IMR-90 (cell line): ENCODE measurements at regions not wholly inside any gene's neighbourhood (a gene's known extent, or its start where the extent isn't known, plus 50 kb on each side); places are given as distances from the start of the nearest gene placed in this dataset.

ENCODE experiments used
- ATAC-seq: fragments of 200-7000 bp; cut with Tn5 transposase; 2 replicates; pipeline ENCODE4 v1.9.1; 2020; ENCODE audit warnings: low read depth, mild to moderate bottlenecking, moderate library complexity
- BruUV-seq: library from RNA; stranded (reverse); fragments of 400-500 nt; replicated peaks from 2 replicates; lab custom pipeline; 2021; lab: Mats Ljungman, UMichigan
- CTCF ChIA-PET: fragments of 300-600 bp; formaldehyde crosslinking; extraction: SDS; loops from one replicate; lab custom pipeline; 2021; ENCODE audit warnings: antibody characterized with exemption; lab: Yijun Ruan, JAX
- POLR2A ChIA-PET: fragments of 300-600 bp; sonication (Branson Sonifier 250); formaldehyde crosslinking; loops from one replicate; lab custom pipeline; 2022; ENCODE audit warnings: antibody characterized with exemption; ENCODE audit not compliant: unreplicated experiment; lab: Charles Lee
- DNase-seq: peaks from one replicate; pipeline ENCODE4 v3.0.0; 2013
- H2AFZ ChIP-seq: replicated peaks from 2 replicates; pipeline ENCODE3; 2013; ENCODE audit warnings: low read length, mild to moderate bottlenecking; ENCODE audit not compliant: poor library complexity
- H2AK5ac ChIP-seq: 2 replicates; pipeline ENCODE4 v1.6.1; 2013; ENCODE audit warnings: low read depth, low read length, inconsistent platforms
- H2AK9ac ChIP-seq: replicated peaks from 2 replicates; pipeline ENCODE3; 2013; ENCODE audit warnings: mild to moderate bottlenecking, low read depth, low read length, moderate library complexity; ENCODE audit not compliant: poor library complexity
- H2BK120ac ChIP-seq: 2 replicates; pipeline ENCODE4 v1.6.1; 2013; ENCODE audit warnings: low read depth, low read length, inconsistent platforms
- H2BK15ac ChIP-seq: 3 replicates; pipeline ENCODE4 v1.6.1; 2013; ENCODE audit warnings: low read depth, low read length, inconsistent platforms
- H2BK20ac ChIP-seq: 2 replicates; pipeline ENCODE4 v1.6.1; 2013; ENCODE audit warnings: low read depth, mild to moderate bottlenecking, inconsistent platforms, low read length, moderate library complexity
- H2BK5ac ChIP-seq: 2 replicates; pipeline ENCODE4 v1.6.1; 2013; ENCODE audit warnings: mild to moderate bottlenecking, low read depth, low read length, inconsistent platforms; ENCODE audit not compliant: poor library complexity, severe bottlenecking
- H3K14ac ChIP-seq: replicated peaks from 2 replicates; pipeline ENCODE4 v1.6.1; 2013; ENCODE audit warnings: low read depth, low read length, inconsistent platforms
- H3K18ac ChIP-seq: 2 replicates; pipeline ENCODE4 v1.6.1; 2013; ENCODE audit warnings: low read depth, low read length, control low read depth
- H3K23ac ChIP-seq: 2 replicates; pipeline ENCODE4 v1.6.1; 2013; ENCODE audit warnings: low read depth, low read length, inconsistent platforms
- H3K27ac ChIP-seq: 2 replicates; pipeline ENCODE4 v1.5.1; 2013; ENCODE audit warnings: mild to moderate bottlenecking, control low read depth, low read length; ENCODE audit not compliant: insufficient read depth
- H3K27me3 ChIP-seq: 2 replicates; pipeline ENCODE4 v1.6.1; 2013; ENCODE audit warnings: low read length; ENCODE audit not compliant: control insufficient read depth, insufficient read depth
- H3K36me3 ChIP-seq: 2 replicates; pipeline ENCODE4 v1.6.1; 2013; ENCODE audit warnings: low read length, mixed read lengths; ENCODE audit not compliant: control insufficient read depth, insufficient read depth
- H3K4ac ChIP-seq: 2 replicates; pipeline ENCODE4 v1.6.1; 2013; ENCODE audit warnings: low read depth, low read length, inconsistent platforms
- H3K4me1 ChIP-seq: 2 replicates; pipeline ENCODE4 v1.6.1; 2013; ENCODE audit warnings: low read length, mixed read lengths; ENCODE audit not compliant: control insufficient read depth, insufficient read depth
- H3K4me2 ChIP-seq: 2 replicates; pipeline ENCODE4 v1.6.1; 2013; ENCODE audit warnings: low read depth, mild to moderate bottlenecking, control low read depth, low read length, moderate library complexity
- H3K4me3 ChIP-seq: 2 replicates; pipeline ENCODE4 v1.5.1; 2013; ENCODE audit warnings: low read depth, mild to moderate bottlenecking, control low read depth, low read length, moderate library complexity; ENCODE audit not compliant: insufficient read depth
- H3K56ac ChIP-seq: 2 replicates; pipeline ENCODE4 v1.6.1; 2013; ENCODE audit warnings: low read length, inconsistent platforms; ENCODE audit not compliant: insufficient read depth; ENCODE audit errors: extremely low read depth
- H3K79me1 ChIP-seq, 2 experiments: 2 replicates each; pipeline ENCODE4 v1.6.1; 2013; ENCODE audit warnings: low read length in 2 of 2, inconsistent platforms in 1 of 2, low read depth in 1 of 2
- H3K9ac ChIP-seq: 2 replicates; pipeline ENCODE4 v1.6.1; 2013; ENCODE audit warnings: low read depth, low read length, control low read depth
- H3K9me1 ChIP-seq: 2 replicates; pipeline ENCODE4 v1.6.1; 2013; ENCODE audit warnings: low read length, inconsistent platforms; ENCODE audit not compliant: insufficient read depth
- H3K9me3 ChIP-seq: 2 replicates; pipeline ENCODE4 v1.6.1; 2013; ENCODE audit warnings: low read length; ENCODE audit not compliant: control insufficient read depth, insufficient read depth
- H4K20me1 ChIP-seq: 2 replicates; pipeline ENCODE4 v1.6.1; 2013; ENCODE audit warnings: low read length, inconsistent platforms; ENCODE audit not compliant: insufficient read depth
- H4K5ac ChIP-seq: 2 replicates; pipeline ENCODE4 v1.6.1; 2013; ENCODE audit warnings: mild to moderate bottlenecking, low read depth, low read length, control low read depth
- H4K8ac ChIP-seq, 2 experiments: 2 replicates each; pipeline ENCODE4 v1.6.1; 2013; ENCODE audit warnings: low read depth in 2 of 2, low read length in 2 of 2, control low read depth in 1 of 2, inconsistent platforms in 1 of 2
- H4K91ac ChIP-seq: 2 replicates; pipeline ENCODE4 v1.6.1; 2013; ENCODE audit warnings: low read depth, low read length, inconsistent platforms; ENCODE audit not compliant: insufficient read depth
- CEBPB ChIP-seq: IDR thresholded peaks from 2 replicates; pipeline ENCODE4 v1.6.1; 2012; ENCODE audit warnings: low read depth, low read length, improper control_type of control experiment
- CHD1 ChIP-seq: IDR thresholded peaks from 2 replicates; pipeline ENCODE4 v1.6.1; 2012; ENCODE audit warnings: low read depth, low read length, improper control_type of control experiment
- FOS ChIP-seq: fragments of 150-350 bp; IDR thresholded peaks from 2 replicates; pipeline ENCODE4 v1.6.1; 2016; ENCODE audit warnings: low read depth, low read length
- MAFK ChIP-seq: IDR thresholded peaks from 2 replicates; pipeline ENCODE4 v1.6.1; 2012; ENCODE audit warnings: low read depth, low read length, improper control_type of control experiment
- MAZ ChIP-seq: IDR thresholded peaks from 2 replicates; pipeline ENCODE4 v1.6.1; 2012; ENCODE audit warnings: low read depth, mild to moderate bottlenecking, low read length, improper control_type of control experiment, moderate library complexity, borderline replicate concordance
- NFE2L2 ChIP-seq: fragments of 150-350 bp; IDR thresholded peaks from 2 replicates; pipeline ENCODE4 v1.6.1; 2016; ENCODE audit warnings: low read depth, mild to moderate bottlenecking, low read length
- POLR2A ChIP-seq: IDR thresholded peaks from 2 replicates; pipeline ENCODE4 v1.6.1; 2012; ENCODE audit warnings: mild to moderate bottlenecking, low read depth, low read length
- RAD21 ChIP-seq: IDR thresholded peaks from 2 replicates; pipeline ENCODE4 v1.6.1; 2012; ENCODE audit warnings: low read length, improper control_type of control experiment
- RCOR1 ChIP-seq: IDR thresholded peaks from 2 replicates; pipeline ENCODE4 v1.6.1; 2012; ENCODE audit warnings: mild to moderate bottlenecking, low read length, improper control_type of control experiment; ENCODE audit not compliant: insufficient replicate concordance
- RFX5 ChIP-seq: IDR thresholded peaks from 2 replicates; pipeline ENCODE4 v1.8.0; 2012; ENCODE audit warnings: low read depth, mild to moderate bottlenecking, low read length, moderate library complexity
- SMC3 ChIP-seq: fragments of 150-350 bp; IDR thresholded peaks from 2 replicates; pipeline ENCODE4 v1.6.1; 2016; ENCODE audit warnings: low read depth, mild to moderate bottlenecking, antibody characterized with exemption, low read length, moderate library complexity
- WGBS, 2 experiments: methylation state at CpG; one replicate each; pipeline versions ENCODE4 v1.1.5 to v1.1.7; 2013; ENCODE audit warnings: missing lambda C conversion rate in 2 of 2; ENCODE audit not compliant: insufficient read length in 1 of 2; ENCODE audit errors: extremely low coverage in 2 of 2; 5-methylcytosine and 5-hydroxymethylcytosine counted together
- dilution Hi-C: fragments of 300-500 bp; cut with HindIII; formaldehyde crosslinking; loops from one replicate; pipeline ENCODE4 v1.14.3; 2018; ENCODE audit warnings: low sequenced_read_pairs; ENCODE audit not compliant: unreplicated experiment
- in situ Hi-C: fragments of 300-500 bp; cut with MboI; formaldehyde crosslinking; loops from 3 replicates; pipeline ENCODE4 v1.14.3; 2019; ENCODE audit warnings: low sequenced_read_pairs, inconsistent platforms, mixed read lengths
- intact Hi-C: fragments of 100-400 bp; cut with micrococcal nuclease; formaldehyde crosslinking; loops from 2 replicates; pipeline ENCODE4 v1.10.0; 2022
- TF ChIP-seq, protein P1 (sequence below): fragments of 150-350 bp; IDR thresholded peaks from 2 replicates; pipeline ENCODE4 v1.6.1; 2016; ENCODE audit warnings: low read depth, mild to moderate bottlenecking, low read length, moderate library complexity, borderline replicate concordance
- TF ChIP-seq, protein P2 (sequence below): conservative IDR thresholded peaks from 2 replicates; pipeline ENCODE4 v1.5.1; 2012; ENCODE audit warnings: mild to moderate bottlenecking, low read depth, low read length, improper control_type of control experiment

DNA sequence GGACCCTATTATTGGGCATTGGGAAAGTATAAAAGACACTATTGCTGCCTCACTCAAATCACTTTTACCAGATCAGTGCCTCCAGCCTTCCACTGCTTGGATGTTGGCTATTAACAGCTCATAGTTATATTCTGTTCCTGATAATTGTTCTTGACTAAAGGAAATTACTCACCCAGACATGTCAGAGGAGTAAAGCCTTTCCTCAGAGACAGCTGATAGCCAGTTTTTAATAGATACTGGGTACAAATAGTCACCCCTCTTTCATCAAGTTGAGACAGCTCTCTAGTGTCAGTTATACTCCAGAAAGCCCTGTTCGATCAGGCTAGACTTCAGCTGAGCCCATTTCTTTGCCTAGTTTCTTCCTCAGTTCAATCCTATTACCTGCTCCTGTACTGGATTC is 876.1 kb upstream of the B3GALT2 start:
- ATAC-seq (no peak), DNase-seq (no peak)
- no peak overlapping the region for H3K4me3 ChIP-seq
- H3K36me3 ChIP-seq, result no peaks in the 10 kb centered on the region
- H2AK5ac ChIP-seq, result no peak overlapping the region
- BruUV-seq, result no TSS peak
- H3K18ac ChIP-seq, result no peak overlapping the region
- H3K27ac ChIP-seq, result no peak overlapping the region
- H4K8ac ChIP-seq, result no peak overlapping the region
- H4K20me1 ChIP-seq, result no peaks in the 10 kb centered on the region
- intact Hi-C loops (no loop called here), dilution Hi-C loops (no loop called here), in situ Hi-C loops (no loop called here)
- no peak overlapping the region for H3K9ac ChIP-seq
- no peak overlapping the region for H2BK15ac ChIP-seq
- no peaks in the 10 kb centered on the region for H3K9me3 ChIP-seq
- H2BK20ac ChIP-seq, result no peak overlapping the region
- H3K9me1 ChIP-seq, result no peaks in the 10 kb centered on the region
- no peak overlapping the region for H4K91ac ChIP-seq
- TF ChIP-seq MAFK, result no peak
- TF ChIP-seq SMC3, result no peak
- TF ChIP-seq MAZ, result no peak
- TF ChIP-seq RCOR1, result no peak
- no peak for TF ChIP-seq FOS
- TF ChIP-seq, protein P1, sequence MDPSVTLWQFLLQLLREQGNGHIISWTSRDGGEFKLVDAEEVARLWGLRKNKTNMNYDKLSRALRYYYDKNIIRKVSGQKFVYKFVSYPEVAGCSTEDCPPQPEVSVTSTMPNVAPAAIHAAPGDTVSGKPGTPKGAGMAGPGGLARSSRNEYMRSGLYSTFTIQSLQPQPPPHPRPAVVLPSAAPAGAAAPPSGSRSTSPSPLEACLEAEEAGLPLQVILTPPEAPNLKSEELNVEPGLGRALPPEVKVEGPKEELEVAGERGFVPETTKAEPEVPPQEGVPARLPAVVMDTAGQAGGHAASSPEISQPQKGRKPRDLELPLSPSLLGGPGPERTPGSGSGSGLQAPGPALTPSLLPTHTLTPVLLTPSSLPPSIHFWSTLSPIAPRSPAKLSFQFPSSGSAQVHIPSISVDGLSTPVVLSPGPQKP, result no peak
- no peak for TF ChIP-seq POLR2A
- TF ChIP-seq, protein P2, sequence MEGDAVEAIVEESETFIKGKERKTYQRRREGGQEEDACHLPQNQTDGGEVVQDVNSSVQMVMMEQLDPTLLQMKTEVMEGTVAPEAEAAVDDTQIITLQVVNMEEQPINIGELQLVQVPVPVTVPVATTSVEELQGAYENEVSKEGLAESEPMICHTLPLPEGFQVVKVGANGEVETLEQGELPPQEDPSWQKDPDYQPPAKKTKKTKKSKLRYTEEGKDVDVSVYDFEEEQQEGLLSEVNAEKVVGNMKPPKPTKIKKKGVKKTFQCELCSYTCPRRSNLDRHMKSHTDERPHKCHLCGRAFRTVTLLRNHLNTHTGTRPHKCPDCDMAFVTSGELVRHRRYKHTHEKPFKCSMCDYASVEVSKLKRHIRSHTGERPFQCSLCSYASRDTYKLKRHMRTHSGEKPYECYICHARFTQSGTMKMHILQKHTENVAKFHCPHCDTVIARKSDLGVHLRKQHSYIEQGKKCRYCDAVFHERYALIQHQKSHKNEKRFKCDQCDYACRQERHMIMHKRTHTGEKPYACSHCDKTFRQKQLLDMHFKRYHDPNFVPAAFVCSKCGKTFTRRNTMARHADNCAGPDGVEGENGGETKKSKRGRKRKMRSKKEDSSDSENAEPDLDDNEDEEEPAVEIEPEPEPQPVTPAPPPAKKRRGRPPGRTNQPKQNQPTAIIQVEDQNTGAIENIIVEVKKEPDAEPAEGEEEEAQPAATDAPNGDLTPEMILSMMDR, result no peak
- TF ChIP-seq NFE2L2, result no peak
- TF ChIP-seq CHD1, result no peak
- no peak for TF ChIP-seq RAD21
- no peak for TF ChIP-seq RFX5
- TF ChIP-seq CEBPB, result no peak
- no peaks in the 10 kb centered on the region for H3K79me1 ChIP-seq
- ChIA-PET POLR2A (no interaction called here), CTCF (no interaction called here)
- H3K4ac ChIP-seq, result no peak overlapping the region
- H3K56ac ChIP-seq, result no peak overlapping the region
- H3K23ac ChIP-seq, result no peak overlapping the region
- no peak overlapping the region for H2AK9ac ChIP-seq
- no peak overlapping the region for H3K14ac ChIP-seq
- no peak overlapping the region for H2BK120ac ChIP-seq
- no peak overlapping the region for H2BK5ac ChIP-seq
- H3K4me1 ChIP-seq, result no peaks in the 10 kb centered on the region
- no peak overlapping the region for H2AFZ ChIP-seq
- WGBS, 2 experiments, result 100% methylated on average over 1 of the region's 1 CpG; no CpG with 5 or more reads in 1 of the 2 experiments
- no peak overlapping the region for H4K5ac ChIP-seq
- no peak overlapping the region for H3K4me2 ChIP-seq
- H3K27me3 ChIP-seq, result no peaks in the 10 kb centered on the region
